Prostate gland (tissue), 2 donors: ENCODE measurements at regions not wholly inside any gene's neighbourhood (a gene's known extent, or its start where the extent isn't known, plus 50 kb on each side); places are given as distances from the start of the nearest gene placed in this dataset.

Source experiments
- DNase-seq: peaks from one replicate; pipeline ENCODE4 v3.0.0-alpha.2; 2019; ENCODE audit warnings: low spot score
- H3K27ac ChIP-seq, 2 donors: fragments of 200-600 bp; sonication (generic); 2 replicates each; pipeline ENCODE4 v1.5.1; 2017 to 2019
- H3K27me3 ChIP-seq: fragments of 200-600 bp; sonication (generic); replicated peaks from 2 replicates; pipeline ENCODE4 v1.5.1; 2019; ENCODE audit not compliant: insufficient read depth
- H3K36me3 ChIP-seq, 2 donors: fragments of 200-600 bp; sonication (generic); 1 replicate in 1 of 2; 2 replicates in 1 of 2; pipeline versions ENCODE4 v1.5.1 to v1.8.1; 2017 to 2019
- H3K4me1 ChIP-seq: fragments of 200-600 bp; sonication (generic); replicated peaks from 2 replicates; pipeline ENCODE4 v1.5.1; 2019
- H3K4me3 ChIP-seq, 2 donors: fragments of 200-600 bp; sonication (generic); 2 replicates each; pipeline ENCODE4 v1.5.1; 2017 to 2019
- H3K9me3 ChIP-seq: fragments of 200-600 bp; sonication (generic); 2 replicates; pipeline ENCODE4 v1.5.1; 2017
- CTCF ChIP-seq, 4 experiments: fragments of 200-600 bp in 2 of 4; fragments of 450-650 bp in 2 of 4; sonication (generic) in 2 of 4; IDR thresholded peaks; 1 replicate in 3 of 4; 2 replicates in 1 of 4; pipeline ENCODE4 v1.5.1; 2016 to 2019; ENCODE audit warnings: antibody characterized with exemption in 4 of 4, mild to moderate bottlenecking in 2 of 4, moderate library complexity in 2 of 4
- POLR2A ChIP-seq: fragments of 450-650 bp; IDR thresholded peaks from one replicate; pipeline ENCODE4 v1.6.1; 2016; ENCODE audit warnings: antibody characterized with exemption, mild to moderate bottlenecking
- POLR2AphosphoS5 ChIP-seq: sonication (generic); formaldehyde crosslinking; IDR thresholded peaks from one replicate; pipeline ENCODE4 v1.6.1; 2017; ENCODE audit warnings: antibody characterized with exemption
- WGBS: methylation state at CpG from one replicate; pipeline ENCODE4 v1.1.5; 2018; 5-methylcytosine and 5-hydroxymethylcytosine counted together
- intact Hi-C: fragments of 100-400 bp; cut with DNase I; formaldehyde crosslinking; loops from one replicate; pipeline ENCODE4 v1.14.2; 2022

- intact Hi-C loops: no loop called here
- no peak for TF ChIP-seq CTCF (IDR thresholded peaks at IDR 0.05)
- TF ChIP-seq POLR2AphosphoS5: no peak
- no peak for TF ChIP-seq POLR2A
These were observed 69.2 kb upstream of the SFMBT2 start for GRCh38 chr10:7479861-7480598.

DNA sequence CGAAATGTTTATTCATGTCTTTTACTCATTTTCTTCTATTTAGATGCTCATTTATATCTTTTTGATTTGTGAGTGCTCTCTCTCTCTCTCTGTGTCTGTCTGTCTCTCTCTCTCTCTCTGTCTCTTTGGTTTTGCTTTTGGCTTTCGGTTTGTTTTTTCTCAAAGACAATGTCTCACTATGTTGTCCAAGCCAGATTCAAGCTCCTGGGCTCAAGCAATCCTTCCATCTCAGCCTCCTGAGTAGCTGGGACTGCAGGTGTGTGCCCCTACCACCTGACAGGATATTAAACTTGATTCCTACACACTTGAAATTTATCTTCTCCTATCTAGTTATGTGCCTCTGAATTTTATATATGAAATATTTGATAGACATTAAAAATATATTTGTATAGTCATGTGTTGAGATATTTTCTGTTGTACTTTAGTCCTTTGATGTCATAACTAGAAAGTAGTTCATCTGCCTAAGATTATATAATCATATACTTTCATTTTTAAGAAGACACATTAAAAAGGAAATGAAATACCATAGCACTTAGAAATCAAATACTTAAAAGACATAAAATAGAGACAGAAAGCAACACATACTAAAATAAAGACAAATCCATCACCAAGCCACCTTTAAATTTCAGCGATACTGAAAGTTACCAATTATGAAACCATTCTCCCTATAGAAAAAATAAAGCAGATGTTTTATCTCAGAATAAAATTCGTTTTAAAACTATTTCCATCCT, 68.1 kb upstream of the SFMBT2 start:
- DNase-seq: no peak
- Histone ChIP-seq H3K27me3 (no peaks in the 10 kb centered on the region), H3K36me3 (no peaks in the 10 kb centered on the region), H3K9me3 (no peaks in the 10 kb centered on the region), H3K27ac (no peak overlapping the region), H3K4me1 (no peaks in the 10 kb centered on the region), H3K4me3 (no peak overlapping the region)
- WGBS: 77% methylated on average over 4 of the region's 4 CpGs
- TF ChIP-seq POLR2AphosphoS5 (no peak), CTCF (IDR thresholded peaks at IDR 0.05) (no peak), POLR2A (no peak)
- intact Hi-C loops: no loop called here

More at GRCh38 chr10:7479861-7480598, 69.2 kb upstream of the SFMBT2 start:
- no peaks in the 10 kb centered on the region for H3K27me3 ChIP-seq
- 89% methylated on average over 13 of the region's 13 CpGs for WGBS
- no peaks in the 10 kb centered on the region for H3K9me3 ChIP-seq
- DNase-seq: no peak
- no peak overlapping the region for H3K27ac ChIP-seq
- H3K4me3 ChIP-seq: no peak overlapping the region
- no peaks in the 10 kb centered on the region for H3K36me3 ChIP-seq
- no peaks in the 10 kb centered on the region for H3K4me1 ChIP-seq

- TF ChIP-seq POLR2A (no peak), CTCF (IDR thresholded peaks at IDR 0.05) (no peak), POLR2AphosphoS5 (no peak)
- intact Hi-C loops: no loop called here
- no peaks in the 10 kb centered on the region for H3K4me1 ChIP-seq
- no peaks in the 10 kb centered on the region for H3K36me3 ChIP-seq
- WGBS: 95% methylated on average over 10 of the region's 10 CpGs
- H3K27ac ChIP-seq: no peak overlapping the region
- H3K9me3 ChIP-seq: no peaks in the 10 kb centered on the region
- H3K27me3 ChIP-seq: no peaks in the 10 kb centered on the region
- no peak for DNase-seq
- no peak overlapping the region for H3K4me3 ChIP-seq
These were observed 66.9 kb upstream of the SFMBT2 start for GRCh38 chr10:7477538-7478334.

DNA sequence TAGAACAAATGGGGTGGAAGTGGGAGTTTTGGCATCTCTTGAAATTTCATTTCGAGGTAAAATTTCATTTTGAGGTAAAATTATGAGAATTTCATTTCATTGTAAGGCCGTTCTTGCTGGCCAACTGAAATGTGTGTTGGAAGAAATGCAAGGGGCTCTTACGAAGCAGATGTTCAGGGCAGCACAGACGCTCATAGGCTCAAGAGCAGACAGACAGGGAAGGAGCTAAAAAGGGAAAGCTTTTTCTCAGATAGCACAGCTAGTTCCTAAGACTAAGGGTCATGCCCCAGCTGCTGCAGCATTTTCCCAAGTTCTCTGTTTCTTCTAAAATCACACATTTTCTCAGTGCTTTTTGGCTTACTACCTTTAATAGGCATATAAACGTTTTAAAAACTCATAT, 65.1 kb upstream of the SFMBT2 start:
- H3K4me1 ChIP-seq: no peaks in the 10 kb centered on the region
- WGBS: 50% methylated on average over 5 of the region's 5 CpGs
- H3K27me3 ChIP-seq: no peaks in the 10 kb centered on the region
- H3K27ac ChIP-seq: no peak overlapping the region
- no peak for DNase-seq
- intact Hi-C loops: no loop called here
- H3K4me3 ChIP-seq: no peak overlapping the region
- TF ChIP-seq POLR2AphosphoS5 (no peak), POLR2A (no peak), CTCF (IDR thresholded peaks at IDR 0.05) (no peak)
- H3K9me3 ChIP-seq: no peaks in the 10 kb centered on the region
- no peaks in the 10 kb centered on the region for H3K36me3 ChIP-seq
